SU-DHL-6 (cell line): ENCODE measurements at regions not wholly inside any gene's neighbourhood (a gene's known extent, or its start where the extent isn't known, plus 50 kb on each side); places are given as distances from the start of the nearest gene placed in this dataset.

Experiments used
- H2AFZ ChIP-seq: fragments of 200-600 bp; sonication (generic); 2 replicates; pipeline ENCODE4 v1.6.1; 2014; ENCODE audit warnings: low read depth, mild to moderate bottlenecking, moderate library complexity, mixed read lengths, antibody characterized with exemption, low read length; ENCODE audit not compliant: severe bottlenecking
- H3F3A ChIP-seq: fragments of 200-600 bp; shearing (Covaris generic); 2 replicates; pipeline ENCODE4 v1.6.0; 2016; ENCODE audit warnings: antibody characterized with exemption, mild to moderate bottlenecking; ENCODE audit not compliant: insufficient read depth
- H3K27ac ChIP-seq: fragments of 200-600 bp; sonication (generic); 2 replicates; pipeline ENCODE4 v1.5.1; 2016; ENCODE audit warnings: low read depth, mild to moderate bottlenecking, low read length, moderate library complexity, mixed read lengths
- H3K27me3 ChIP-seq: fragments of 200-600 bp; sonication (generic), shearing (Covaris generic); 2 replicates; pipeline ENCODE4 v1.6.0; 2014; ENCODE audit warnings: mild to moderate bottlenecking, low read length
- H3K36me3 ChIP-seq: fragments of 200-600 bp; sonication (generic); 2 replicates; pipeline ENCODE4 v1.6.1; 2014; ENCODE audit warnings: mild to moderate bottlenecking, low read length, mixed read lengths
- H3K4me2 ChIP-seq: fragments of 300-600, 200-600 bp; shearing (Covaris generic), sonication (generic); 2 replicates; pipeline ENCODE4 v1.6.0; 2014; ENCODE audit warnings: low read length, low read depth, mild to moderate bottlenecking; ENCODE audit not compliant: poor library complexity, severe bottlenecking
- H3K4me3 ChIP-seq: fragments of 200-600 bp; sonication (generic); 2 replicates; pipeline ENCODE4 v1.5.1; 2014; ENCODE audit warnings: antibody characterized with exemption, low read length, mild to moderate bottlenecking, mixed read lengths; ENCODE audit not compliant: insufficient read depth, poor library complexity, severe bottlenecking
- H3K79me2 ChIP-seq: fragments of 200-600 bp; sonication (generic); 2 replicates; pipeline ENCODE4 v1.6.1; 2014; ENCODE audit warnings: mild to moderate bottlenecking, low read length, moderate library complexity; ENCODE audit not compliant: insufficient read depth
- H3K9ac ChIP-seq: fragments of 200-600 bp; sonication (generic); 2 replicates; pipeline ENCODE4 v1.7.0; 2014; ENCODE audit warnings: mild to moderate bottlenecking, low read length
- H3K9me2 ChIP-seq: fragments of 200-600 bp; sonication (generic); replicated peaks from 2 replicates; pipeline ENCODE4 v1.6.1; 2014; ENCODE audit warnings: low read length; ENCODE audit not compliant: insufficient read depth
- H3K9me3 ChIP-seq: fragments of 200-600 bp; sonication (generic); 2 replicates; pipeline ENCODE4 v1.6.1; 2014; ENCODE audit warnings: low read length, mixed read lengths; ENCODE audit not compliant: insufficient read depth
- H4K20me1 ChIP-seq: fragments of 200-600 bp; sonication (generic); 2 replicates; pipeline ENCODE4 v1.6.1; 2014; ENCODE audit warnings: low read depth, mild to moderate bottlenecking, antibody characterized with exemption, low read length, moderate library complexity, mixed read lengths
- CTCF ChIP-seq: fragments of 200-600 bp; sonication (generic); IDR thresholded peaks from one replicate; pipeline ENCODE4 v1.5.1; 2017; ENCODE audit warnings: antibody characterized with exemption, mild to moderate bottlenecking, low read length, moderate library complexity; ENCODE audit not compliant: insufficient read depth, poor library complexity, severe bottlenecking
- EZH2phosphoT487 ChIP-seq: fragments of 200-600 bp; sonication (generic), shearing (Covaris generic); conservative IDR thresholded peaks from 2 replicates; pipeline ENCODE4 v1.6.1; 2018; ENCODE audit warnings: mild to moderate bottlenecking, antibody characterized with exemption, low read length, moderate library complexity, mixed read lengths

- Histone ChIP-seq H3K36me3 (no peaks in the 10 kb centered on the region; the same call in 1 of the 2 replicates), H3K9ac (no peak overlapping the region), H3K4me3 (no peak overlapping the region), H3K27me3 (no peaks in the 10 kb centered on the region), H3K27ac (no peak overlapping the region), H2AFZ (no peak overlapping the region), H3F3A (no peaks in the 10 kb centered on the region), H3K9me3 (no peaks in the 10 kb centered on the region), H3K4me2 (no peak overlapping the region), H3K79me2 (no peaks in the 10 kb centered on the region), H3K9me2 (no peaks in the 10 kb centered on the region), H4K20me1 (no peaks in the 10 kb centered on the region)
- TF ChIP-seq EZH2phosphoT487 (no peak), CTCF (no peak)
Measured at GRCh38 chr1:194256010-194256409, 1069.6 kb upstream of the B3GALT2 start.

GRCh38 chr1:194252199-194252598, 1065.8 kb upstream of the B3GALT2 start:
- peaks cover 5% of the 10 kb centered on the region; the same call in 1 of the 2 replicates for H3K9me3 ChIP-seq
- H3K4me2 ChIP-seq = no peak overlapping the region
- no peak for TF ChIP-seq CTCF
- no peak for TF ChIP-seq EZH2phosphoT487
- no peaks in the 10 kb centered on the region for H3K9me2 ChIP-seq
- H3K36me3 ChIP-seq = peaks cover 3% of the 10 kb centered on the region; the same call in 1 of the 2 replicates
- H3K4me3 ChIP-seq = no peak overlapping the region
- no peaks in the 10 kb centered on the region; the same call in 1 of the 2 replicates for H3F3A ChIP-seq
- H3K79me2 ChIP-seq = no peaks in the 10 kb centered on the region
- H2AFZ ChIP-seq = no peak overlapping the region
- H3K27ac ChIP-seq = no peak overlapping the region
- H4K20me1 ChIP-seq = no peaks in the 10 kb centered on the region
- H3K9ac ChIP-seq = no peak overlapping the region
- no peaks in the 10 kb centered on the region for H3K27me3 ChIP-seq

- Histone ChIP-seq H3K9ac (no peak overlapping the region), H4K20me1 (no peaks in the 10 kb centered on the region), H3K4me3 (no peak overlapping the region), H3K79me2 (no peaks in the 10 kb centered on the region; the same call in 1 of the 2 replicates), H3K9me2 (no peaks in the 10 kb centered on the region), H3K4me2 (no peak overlapping the region), H3K27me3 (no peaks in the 10 kb centered on the region), H3K27ac (no peak overlapping the region), H2AFZ (no peak overlapping the region), H3K36me3 (peaks cover 10% of the 10 kb centered on the region; the same call in 1 of the 2 replicates), H3F3A (no peaks in the 10 kb centered on the region), H3K9me3 (peaks cover 12% of the 10 kb centered on the region; the same call in 1 of the 2 replicates)
- no peak for TF ChIP-seq CTCF
- no peak for TF ChIP-seq EZH2phosphoT487
Measured at GRCh38 chr1:194241215-194241614, 1054.8 kb upstream of the B3GALT2 start.
